Kidney (tissue), 13 donors: ENCODE measurements at regions not wholly inside any gene's neighbourhood (a gene's known extent, or its start where the extent isn't known, plus 50 kb on each side); places are given as distances from the start of the nearest gene placed in this dataset.

Source experiments
- DNase-seq, 5 donors: peaks; one replicate each; pipeline ENCODE4 v3.0.0-alpha.2; 2013 to 2020
- FAIRE-seq: peaks from 2 replicates; lab custom pipeline; 2012; peaks lifted over from hg19 to GRCh38; lab: Jason Lieb, UNC
- H3K27ac ChIP-seq, 2 donors: one replicate each; pipeline ENCODE4 v1.7.0; 2013; ENCODE audit warnings: low read depth in 2 of 2, low read length in 2 of 2, inconsistent platforms in 1 of 2
- H3K27me3 ChIP-seq: one replicate; pipeline ENCODE4 v1.7.1; 2013; ENCODE audit warnings: low read length, inconsistent platforms; ENCODE audit not compliant: control insufficient read depth, insufficient read depth
- H3K36me3 ChIP-seq, 3 donors: one replicate each; pipeline versions ENCODE4 v1.7.0 to v1.7.1; 2013; ENCODE audit warnings: low read length in 3 of 3, control low read depth in 1 of 3, inconsistent platforms in 1 of 3; ENCODE audit not compliant: insufficient read depth in 3 of 3, control insufficient read depth in 2 of 3
- H3K4me1 ChIP-seq, 3 donors: one replicate each; pipeline versions ENCODE4 v1.7.0 to v1.7.1; 2013; ENCODE audit warnings: low read length in 3 of 3, inconsistent platforms in 1 of 3, low read depth in 1 of 3; ENCODE audit not compliant: control insufficient read depth in 2 of 3, insufficient read depth in 2 of 3
- H3K4me3 ChIP-seq, 3 donors: one replicate each; pipeline versions ENCODE4 v1.7.0 to v1.8.1; 2013; ENCODE audit warnings: low read length in 3 of 3, control low read depth in 1 of 3, inconsistent platforms in 1 of 3
- H3K9ac ChIP-seq, 3 donors: one replicate each; pipeline versions ENCODE4 v1.7.0 to v1.7.1; 2013; ENCODE audit warnings: low read length in 3 of 3, control low read depth in 1 of 3, inconsistent platforms in 1 of 3
- H3K9me3 ChIP-seq, 3 donors: one replicate each; pipeline versions ENCODE4 v1.7.0 to v1.7.1; 2013; ENCODE audit warnings: low read length in 3 of 3, control low read depth in 1 of 3, inconsistent platforms in 1 of 3; ENCODE audit not compliant: control insufficient read depth in 2 of 3, insufficient read depth in 1 of 3
- intact Hi-C: fragments of 100-400 bp; cut with DNase I; formaldehyde crosslinking; loops from one replicate; pipeline ENCODE4 v1.11.1; 2022
- TF ChIP-seq, protein P1 (sequence below): IDR thresholded peaks from 3 replicates; pipeline ENCODE4 v1.5.1; 2012; ENCODE audit warnings: mild to moderate bottlenecking, moderate library complexity, borderline replicate concordance; ENCODE audit not compliant: insufficient read depth; ENCODE audit errors: extremely low read depth
- donor health status: control.
- donor health status: control.
- donor health status: control.
- donor health status: control.
- donor health status: control.
- donor health status: DM: yes; HTN: yes; CAD: no.
- donor health status: Normal renal cell carcinoma (clear cell type).

DNA sequence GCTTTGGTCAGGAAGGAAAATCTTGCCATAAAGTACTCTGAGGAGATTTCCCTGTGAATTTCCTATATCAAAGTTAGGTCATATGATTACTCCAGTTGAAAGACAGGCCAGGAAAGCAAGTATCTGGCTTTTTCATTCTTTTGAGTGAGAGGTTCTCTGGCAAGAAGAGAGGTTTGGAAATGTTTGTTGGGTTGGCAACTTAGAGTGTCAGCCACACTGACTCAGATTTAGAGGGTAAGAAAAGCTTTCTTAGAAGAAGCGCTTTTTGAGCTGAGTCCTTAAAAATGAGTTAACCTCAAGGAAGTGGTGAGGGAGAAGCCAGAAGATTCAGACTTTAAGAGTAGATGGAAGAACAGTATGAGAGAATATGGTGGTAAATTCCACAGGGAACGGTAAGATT lies 86.1 kb upstream of the BDNF start:
- intact Hi-C loops = no loop called here
- H3K36me3 ChIP-seq = no peaks in the 10 kb centered on the region
- H3K4me1 ChIP-seq = no peaks in the 10 kb centered on the region
- no peak overlapping the region for H3K4me3 ChIP-seq
- H3K27ac ChIP-seq = no peak overlapping the region
- no peaks in the 10 kb centered on the region for H3K9me3 ChIP-seq
- H3K9ac ChIP-seq = no peak overlapping the region
- FAIRE-seq (no peak), DNase-seq (no peak)
- no peaks in the 10 kb centered on the region for H3K27me3 ChIP-seq
- TF ChIP-seq, protein P1, sequence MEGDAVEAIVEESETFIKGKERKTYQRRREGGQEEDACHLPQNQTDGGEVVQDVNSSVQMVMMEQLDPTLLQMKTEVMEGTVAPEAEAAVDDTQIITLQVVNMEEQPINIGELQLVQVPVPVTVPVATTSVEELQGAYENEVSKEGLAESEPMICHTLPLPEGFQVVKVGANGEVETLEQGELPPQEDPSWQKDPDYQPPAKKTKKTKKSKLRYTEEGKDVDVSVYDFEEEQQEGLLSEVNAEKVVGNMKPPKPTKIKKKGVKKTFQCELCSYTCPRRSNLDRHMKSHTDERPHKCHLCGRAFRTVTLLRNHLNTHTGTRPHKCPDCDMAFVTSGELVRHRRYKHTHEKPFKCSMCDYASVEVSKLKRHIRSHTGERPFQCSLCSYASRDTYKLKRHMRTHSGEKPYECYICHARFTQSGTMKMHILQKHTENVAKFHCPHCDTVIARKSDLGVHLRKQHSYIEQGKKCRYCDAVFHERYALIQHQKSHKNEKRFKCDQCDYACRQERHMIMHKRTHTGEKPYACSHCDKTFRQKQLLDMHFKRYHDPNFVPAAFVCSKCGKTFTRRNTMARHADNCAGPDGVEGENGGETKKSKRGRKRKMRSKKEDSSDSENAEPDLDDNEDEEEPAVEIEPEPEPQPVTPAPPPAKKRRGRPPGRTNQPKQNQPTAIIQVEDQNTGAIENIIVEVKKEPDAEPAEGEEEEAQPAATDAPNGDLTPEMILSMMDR = no peak

DNA sequence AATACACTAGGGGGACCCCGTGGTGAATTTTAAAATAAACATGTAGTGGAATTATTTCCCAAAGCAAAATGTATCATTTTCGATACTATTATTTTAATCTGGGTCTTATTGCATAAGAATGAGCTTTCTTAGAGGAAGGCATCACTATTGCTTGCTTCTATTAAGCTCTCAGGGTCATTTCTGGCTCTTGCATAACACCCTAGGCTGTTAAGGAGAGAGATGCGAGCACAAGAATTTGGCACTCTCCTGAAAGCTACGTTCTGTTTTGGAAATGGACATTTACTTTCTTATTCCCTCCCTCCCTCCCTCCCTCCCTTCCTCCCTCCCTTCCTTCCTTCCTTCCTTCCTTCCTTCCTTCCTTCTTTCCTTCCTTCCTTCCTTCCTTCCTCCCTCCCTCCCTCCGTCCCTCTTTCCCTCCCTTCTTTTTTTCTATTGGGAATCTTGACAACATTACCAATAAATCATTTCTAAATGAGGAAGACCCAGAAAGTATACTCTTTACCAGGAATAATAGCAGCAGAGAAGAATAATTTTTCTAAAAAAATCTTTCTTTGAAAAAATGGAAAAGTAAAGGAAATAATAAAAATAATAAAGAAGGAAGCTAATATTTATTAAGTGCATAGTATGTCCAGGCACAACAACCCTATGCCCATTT lies 83.6 kb upstream of the BDNF start:
- DNase-seq (no peak), FAIRE-seq (no peak)
- Histone ChIP-seq H3K4me3 (no peak overlapping the region), H3K36me3 (no peaks in the 10 kb centered on the region), H3K27me3 (no peaks in the 10 kb centered on the region), H3K9me3 (no peaks in the 10 kb centered on the region), H3K27ac (no peak overlapping the region), H3K4me1 (no peaks in the 10 kb centered on the region), H3K9ac (no peak overlapping the region)
- intact Hi-C loops = no loop called here
- TF ChIP-seq, protein P1 = no peak

DNA sequence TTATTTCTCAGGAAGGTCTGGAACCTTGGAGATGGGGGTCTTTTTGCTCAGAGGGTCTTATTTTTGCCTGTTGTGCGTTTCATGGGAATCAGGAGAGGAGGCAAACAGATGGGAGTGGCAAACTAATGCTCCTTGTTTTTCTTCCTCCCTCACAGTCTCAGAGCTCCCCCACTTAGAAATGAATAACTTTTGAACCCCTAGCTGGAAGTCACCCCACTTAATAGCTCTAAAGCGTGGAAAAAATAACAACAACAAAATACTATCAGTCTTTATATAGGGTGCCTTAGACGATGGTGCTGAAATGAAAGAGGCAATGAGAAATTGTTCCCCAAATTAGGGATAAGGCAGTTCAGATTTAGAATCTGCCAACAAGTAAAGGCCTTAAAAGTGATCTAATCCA lies 76.8 kb upstream of the BDNF start:
- no peak overlapping the region for H3K9ac ChIP-seq
- no peak overlapping the region for H3K4me3 ChIP-seq
- no peaks in the 10 kb centered on the region for H3K27me3 ChIP-seq
- FAIRE-seq (no peak), DNase-seq (no peak)
- H3K9me3 ChIP-seq = no peaks in the 10 kb centered on the region
- no peak overlapping the region for H3K27ac ChIP-seq
- intact Hi-C loops = no loop called here
- TF ChIP-seq, protein P1 = no peak
- H3K4me1 ChIP-seq = no peaks in the 10 kb centered on the region
- no peaks in the 10 kb centered on the region for H3K36me3 ChIP-seq

DNA sequence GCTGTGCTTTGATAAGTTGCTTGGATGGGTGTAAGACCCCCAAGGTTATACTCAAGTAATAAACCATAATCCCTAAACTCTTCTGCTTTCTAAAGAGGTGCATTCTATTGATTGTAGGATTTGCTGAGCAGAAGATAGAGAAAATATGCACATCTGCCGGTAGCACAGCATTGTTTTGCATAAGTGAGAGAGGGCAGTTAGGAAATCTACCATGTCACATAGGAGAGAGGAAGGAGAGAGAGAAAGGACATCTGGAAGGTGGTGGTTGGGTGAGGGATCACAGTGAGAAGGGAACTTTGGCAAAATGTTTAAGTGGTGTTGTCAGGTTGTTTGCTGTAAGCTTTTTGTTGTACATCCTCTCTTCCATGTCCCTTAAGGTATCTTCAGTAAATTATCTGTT lies 73.6 kb upstream of the BDNF start:
- Histone ChIP-seq H3K27me3 (no peaks in the 10 kb centered on the region), H3K9me3 (no peaks in the 10 kb centered on the region), H3K4me1 (no peaks in the 10 kb centered on the region), H3K9ac (no peak overlapping the region), H3K36me3 (no peaks in the 10 kb centered on the region), H3K27ac (no peak overlapping the region), H3K4me3 (no peak overlapping the region)
- TF ChIP-seq, protein P1 = no peak
- FAIRE-seq = no peak
- intact Hi-C loops = no loop called here
- no peak for DNase-seq
